K562 (cell line): ENCODE measurements at regions not wholly inside any gene's neighbourhood (a gene's known extent, or its start where the extent isn't known, plus 50 kb on each side); places are given as distances from the start of the nearest gene placed in this dataset.

Experiments used
- EGR1 ChIP-seq: fragments of 450-650 bp; conservative IDR thresholded peaks from 2 replicates; pipeline ENCODE4 v1.6.1; 2017; ENCODE audit warnings: mild to moderate bottlenecking
- GABPB1 ChIP-seq: sonication (generic); formaldehyde crosslinking; IDR thresholded peaks from 2 replicates; pipeline ENCODE4 v1.8.0; 2022; ENCODE audit warnings: mild to moderate bottlenecking, missing genetic modification reagents
- LARP7 ChIP-seq: fragments of 450-650 bp; IDR thresholded peaks from 2 replicates; pipeline ENCODE4 v1.6.1; 2016
- OTX1 ChIP-seq: fragments of 450-650 bp; formaldehyde crosslinking; IDR thresholded peaks from 2 replicates; pipeline ENCODE4 v1.4.0; 2022; ENCODE audit warnings: mild to moderate bottlenecking
- PHB ChIP-seq: fragments of 250-450 bp; sonication (Bioruptor Pico); IDR thresholded peaks from 2 replicates; pipeline ENCODE4 v1.5.0; 2021
- SMARCE1 ChIP-seq: fragments of 450-650 bp; IDR thresholded peaks from 2 replicates; pipeline ENCODE4 v1.7.1; 2016; ENCODE audit warnings: mild to moderate bottlenecking
- SPI1 ChIP-seq: IDR thresholded peaks from 2 replicates; pipeline ENCODE4 v1.6.1; 2011; ENCODE audit warnings: low read depth, low read length, control low read depth, borderline replicate concordance
- ZNF311 ChIP-seq: fragments of 250-450 bp; sonication (Bioruptor Pico); IDR thresholded peaks from 2 replicates; pipeline ENCODE4 v1.4.0; 2020; ENCODE audit warnings: mild to moderate bottlenecking, moderate library complexity
- TF ChIP-seq, protein P1 (sequence below): fragments of 450-650 bp; IDR thresholded peaks from 2 replicates; pipeline ENCODE4 v1.6.1; 2017; ENCODE audit warnings: mild to moderate bottlenecking, moderate library complexity
- TF ChIP-seq, protein P2 (sequence below): fragments of 200-800 bp; sonication (Bioruptor generic); IDR thresholded peaks from 2 replicates; pipeline ENCODE4 v1.6.1; 2017; ENCODE audit warnings: missing genetic modification characterization, missing compliant biosample characterization
- TF ChIP-seq, protein P3 (sequence below): sonication (generic); formaldehyde crosslinking; IDR thresholded peaks from 2 replicates; pipeline ENCODE4 v1.8.1; 2023; ENCODE audit warnings: mild to moderate bottlenecking, missing genetic modification reagents
- TF ChIP-seq, protein P4 (sequence below): sonication (generic); formaldehyde crosslinking; IDR thresholded peaks from 2 replicates; pipeline ENCODE4 v1.8.0; 2022; ENCODE audit warnings: mild to moderate bottlenecking, missing genetic modification reagents

DNA sequence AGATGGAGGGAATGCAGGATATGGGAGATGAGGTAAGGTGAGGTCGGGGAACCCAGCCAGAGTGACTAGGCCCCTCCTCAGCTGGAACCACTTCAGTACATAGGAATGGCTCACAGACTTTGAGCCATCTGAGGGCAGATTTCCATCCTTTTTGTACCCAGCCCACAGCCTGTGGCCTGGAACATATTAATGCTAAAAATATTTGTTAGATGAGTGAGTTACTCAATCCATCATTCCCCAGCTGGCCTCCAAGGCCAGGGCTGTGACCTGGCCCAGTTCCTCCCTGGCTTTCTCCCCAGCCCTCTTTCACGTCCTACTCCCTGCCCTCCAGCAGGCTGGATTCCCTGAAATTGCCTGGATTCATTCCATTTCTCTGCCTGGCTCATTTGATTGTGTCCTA lies 57.2 kb upstream of the PRDM11 start (continued):
- TF ChIP-seq, protein P1, sequence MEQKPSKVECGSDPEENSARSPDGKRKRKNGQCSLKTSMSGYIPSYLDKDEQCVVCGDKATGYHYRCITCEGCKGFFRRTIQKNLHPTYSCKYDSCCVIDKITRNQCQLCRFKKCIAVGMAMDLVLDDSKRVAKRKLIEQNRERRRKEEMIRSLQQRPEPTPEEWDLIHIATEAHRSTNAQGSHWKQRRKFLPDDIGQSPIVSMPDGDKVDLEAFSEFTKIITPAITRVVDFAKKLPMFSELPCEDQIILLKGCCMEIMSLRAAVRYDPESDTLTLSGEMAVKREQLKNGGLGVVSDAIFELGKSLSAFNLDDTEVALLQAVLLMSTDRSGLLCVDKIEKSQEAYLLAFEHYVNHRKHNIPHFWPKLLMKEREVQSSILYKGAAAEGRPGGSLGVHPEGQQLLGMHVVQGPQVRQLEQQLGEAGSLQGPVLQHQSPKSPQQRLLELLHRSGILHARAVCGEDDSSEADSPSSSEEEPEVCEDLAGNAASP, result no peak
- no peak for TF ChIP-seq PHB (CRISPR knock-in tag)
- TF ChIP-seq, protein P2, sequence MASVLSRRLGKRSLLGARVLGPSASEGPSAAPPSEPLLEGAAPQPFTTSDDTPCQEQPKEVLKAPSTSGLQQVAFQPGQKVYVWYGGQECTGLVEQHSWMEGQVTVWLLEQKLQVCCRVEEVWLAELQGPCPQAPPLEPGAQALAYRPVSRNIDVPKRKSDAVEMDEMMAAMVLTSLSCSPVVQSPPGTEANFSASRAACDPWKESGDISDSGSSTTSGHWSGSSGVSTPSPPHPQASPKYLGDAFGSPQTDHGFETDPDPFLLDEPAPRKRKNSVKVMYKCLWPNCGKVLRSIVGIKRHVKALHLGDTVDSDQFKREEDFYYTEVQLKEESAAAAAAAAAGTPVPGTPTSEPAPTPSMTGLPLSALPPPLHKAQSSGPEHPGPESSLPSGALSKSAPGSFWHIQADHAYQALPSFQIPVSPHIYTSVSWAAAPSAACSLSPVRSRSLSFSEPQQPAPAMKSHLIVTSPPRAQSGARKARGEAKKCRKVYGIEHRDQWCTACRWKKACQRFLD (CRISPR knock-in tag), result no peak
- no peak for TF ChIP-seq SPI1
- TF ChIP-seq, protein P3, sequence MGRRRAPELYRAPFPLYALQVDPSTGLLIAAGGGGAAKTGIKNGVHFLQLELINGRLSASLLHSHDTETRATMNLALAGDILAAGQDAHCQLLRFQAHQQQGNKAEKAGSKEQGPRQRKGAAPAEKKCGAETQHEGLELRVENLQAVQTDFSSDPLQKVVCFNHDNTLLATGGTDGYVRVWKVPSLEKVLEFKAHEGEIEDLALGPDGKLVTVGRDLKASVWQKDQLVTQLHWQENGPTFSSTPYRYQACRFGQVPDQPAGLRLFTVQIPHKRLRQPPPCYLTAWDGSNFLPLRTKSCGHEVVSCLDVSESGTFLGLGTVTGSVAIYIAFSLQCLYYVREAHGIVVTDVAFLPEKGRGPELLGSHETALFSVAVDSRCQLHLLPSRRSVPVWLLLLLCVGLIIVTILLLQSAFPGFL (CRISPR knock-in tag), result no peak
- TF ChIP-seq ZNF311 (CRISPR knock-in tag), result no peak
- no peak for TF ChIP-seq SMARCE1
- no peak for TF ChIP-seq LARP7
- TF ChIP-seq, protein P4, sequence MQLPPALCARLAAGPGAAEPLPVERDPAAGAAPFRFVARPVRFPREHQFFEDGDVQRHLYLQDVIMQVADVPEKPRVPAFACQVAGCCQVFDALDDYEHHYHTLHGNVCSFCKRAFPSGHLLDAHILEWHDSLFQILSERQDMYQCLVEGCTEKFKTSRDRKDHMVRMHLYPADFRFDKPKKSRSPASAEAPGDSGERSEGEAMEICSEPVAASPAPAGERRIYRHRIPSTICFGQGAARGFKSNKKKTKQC (CRISPR knock-in tag), result no peak
- no peak for TF ChIP-seq GABPB1 (CRISPR knock-in tag)
- TF ChIP-seq OTX1 (CRISPR knock-in tag), result no peak
- TF ChIP-seq EGR1, result no peak
